ENCODE measurements at regions not wholly inside any gene's neighbourhood (a gene's known extent, or its start where the extent isn't known, plus 50 kb on each side); places are given as distances from the start of the nearest gene placed in this dataset.

- TF ChIP-seq CTCF (IDR thresholded peaks at IDR 0.05): no peak
- no peak for TF ChIP-seq ZFX (IDR thresholded peaks at IDR 0.05; ENCODE audit: borderline replicate concordance)
These were observed 66.8 kb upstream of the KIF5B start for GRCh38 chr10:32123021-32123420.

All from 22Rv1 (cell line).